Aorta (tissue), 5 donors: ENCODE measurements at regions not wholly inside any gene's neighbourhood (a gene's known extent, or its start where the extent isn't known, plus 50 kb on each side); places are given as distances from the start of the nearest gene placed in this dataset.

Experiments
- ATAC-seq: fragments of 200-7000 bp; cut with Tn5 transposase; one replicate; pipeline ENCODE4 v1.9.1; 2022; ENCODE audit warnings: moderate library complexity; ENCODE audit not compliant: low FRiP score
- DNase-seq, 2 donors: peaks; one replicate each; pipeline ENCODE4 v3.0.0-alpha.2; 2020
- H3K27ac ChIP-seq, 2 donors: one replicate each; pipeline ENCODE4 v1.5.1; 2013; ENCODE audit warnings: low read length in 2 of 2, mild to moderate bottlenecking in 2 of 2, moderate library complexity in 2 of 2, control low read depth in 1 of 2, inconsistent platforms in 1 of 2, low read depth in 1 of 2
- H3K27me3 ChIP-seq, 2 donors: one replicate each; pipeline ENCODE4 v1.6.1; 2013; ENCODE audit warnings: control low read depth in 1 of 2, low read length in 1 of 2, mild to moderate bottlenecking in 1 of 2, moderate library complexity in 1 of 2; ENCODE audit not compliant: insufficient read depth in 2 of 2, control insufficient read depth in 1 of 2
- H3K36me3 ChIP-seq, 2 donors: one replicate each; pipeline ENCODE4 v1.6.1; 2013; ENCODE audit warnings: control low read depth in 1 of 2, low read length in 1 of 2, mild to moderate bottlenecking in 1 of 2; ENCODE audit not compliant: insufficient read depth in 2 of 2, control insufficient read depth in 1 of 2
- H3K4me1 ChIP-seq, 2 donors: one replicate each; pipeline ENCODE4 v1.6.1; 2013; ENCODE audit warnings: low read length in 2 of 2, control low read depth in 1 of 2, mild to moderate bottlenecking in 1 of 2, moderate library complexity in 1 of 2; ENCODE audit not compliant: insufficient read depth in 2 of 2, control insufficient read depth in 1 of 2
- H3K4me3 ChIP-seq, 2 donors: one replicate each; pipeline ENCODE4 v1.5.1; 2013; ENCODE audit warnings: low read length in 2 of 2, control low read depth in 1 of 2, mild to moderate bottlenecking in 1 of 2
- H3K9me3 ChIP-seq: one replicate; pipeline ENCODE4 v1.6.1; 2013; ENCODE audit warnings: mild to moderate bottlenecking, low read length; ENCODE audit not compliant: control insufficient read depth
- WGBS, 2 donors: extraction: QIAGEN DNeasy Blood & Tissue Kit; methylation state at CpG; one replicate each; pipeline ENCODE4 v1.1.7; 2013; 5-methylcytosine and 5-hydroxymethylcytosine counted together
- intact Hi-C, 2 donors: fragments of 100-400 bp; cut with DNase I; formaldehyde crosslinking; loops; one replicate each; pipeline versions ENCODE4 v1.14.2 to v1.15.0; 2022
- donor health status: healthy with polysubstance abuse.
- donor health status: Bipolar disorder and iron deficiency.
- donor health status: DM: no; HTN: no; CAD: no.
- donor health status: DM: no; HTN: no; CAD: no.
- donor health status: DM: yes; HTN: yes; CAD: no.

GRCh38 chr10:129390147-129390546 lies 76.9 kb upstream of the MGMT start:
- no peaks in the 10 kb centered on the region for H3K9me3 ChIP-seq
- DNase-seq: no peak
- H3K27me3 ChIP-seq: no peaks in the 10 kb centered on the region
- intact Hi-C loops: no loop called here
- no peak overlapping the region for H3K27ac ChIP-seq
- H3K36me3 ChIP-seq: no peaks in the 10 kb centered on the region
- 91% methylated on average over 1 of the region's 1 CpG for WGBS, 2 donors
- no peaks in the 10 kb centered on the region for H3K4me1 ChIP-seq
- ATAC-seq: no peak
- no peak overlapping the region for H3K4me3 ChIP-seq

DNA sequence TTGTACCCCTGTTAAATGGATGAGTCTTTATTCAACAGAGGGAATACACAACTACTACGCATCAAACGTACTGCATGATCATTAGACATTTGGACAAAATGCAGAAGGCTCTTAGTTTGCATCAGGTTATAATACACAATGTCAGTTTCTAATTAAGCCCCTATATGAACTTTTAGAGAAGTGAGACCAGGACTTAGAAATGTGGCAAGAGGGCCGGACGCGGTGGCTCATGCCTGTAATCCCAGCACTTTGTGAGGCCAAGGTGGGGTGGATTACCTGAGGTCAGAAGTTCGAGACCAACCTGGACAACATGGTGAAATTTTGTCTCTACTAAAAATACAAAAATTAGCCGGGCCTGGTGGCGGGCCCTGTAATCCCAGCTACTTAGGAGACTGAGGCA lies 76.3 kb upstream of the MGMT start:
- no peak for DNase-seq
- Histone ChIP-seq H3K4me1 (no peaks in the 10 kb centered on the region), H3K27me3 (no peaks in the 10 kb centered on the region), H3K36me3 (no peaks in the 10 kb centered on the region), H3K27ac (no peak overlapping the region), H3K9me3 (no peaks in the 10 kb centered on the region), H3K4me3 (no peak overlapping the region)
- no peak for ATAC-seq
- intact Hi-C loops: no loop called here
- WGBS, 2 donors: 93 to 95% methylated on average over 8 of the region's 8 CpGs

DNA sequence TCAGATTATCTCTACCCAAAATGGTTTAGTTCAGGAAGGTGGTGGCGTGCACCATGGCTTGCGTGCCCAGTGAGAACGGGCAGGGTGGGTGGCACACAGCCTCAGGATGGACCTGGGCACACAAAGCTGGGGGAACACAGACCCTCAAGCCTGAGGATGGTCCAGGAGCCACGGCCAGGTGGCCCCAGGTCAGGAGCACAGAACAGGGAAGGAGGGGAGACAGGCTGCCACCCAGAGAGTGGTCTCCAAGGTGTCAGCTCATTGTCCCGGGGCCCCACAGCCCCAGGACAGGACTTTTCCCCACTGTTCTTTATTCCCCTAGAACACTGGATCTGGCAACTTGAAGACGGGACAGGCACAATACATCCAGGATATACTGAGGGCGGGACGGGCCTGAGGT lies 75.6 kb upstream of the MGMT start:
- intact Hi-C loops: no loop called here
- DNase-seq (no peak), ATAC-seq (no peak)
- Histone ChIP-seq H3K27me3 (no peaks in the 10 kb centered on the region), H3K4me1 (no peaks in the 10 kb centered on the region), H3K4me3 (no peak overlapping the region), H3K27ac (no peak overlapping the region), H3K9me3 (no peaks in the 10 kb centered on the region), H3K36me3 (no peaks in the 10 kb centered on the region)
- WGBS, 2 donors: 88 to 89% methylated on average over 8 of the region's 8 CpGs

GRCh38 chr10:129392855-129393254 lies 74.2 kb upstream of the MGMT start:
- no peak overlapping the region for H3K27ac ChIP-seq
- ATAC-seq: no peak
- intact Hi-C loops: no loop called here
- no peaks in the 10 kb centered on the region for H3K4me1 ChIP-seq
- WGBS, 2 donors: 52 to 56% methylated on average over 10 of the region's 10 CpGs
- no peaks in the 10 kb centered on the region for H3K27me3 ChIP-seq
- no peak overlapping the region for H3K4me3 ChIP-seq
- H3K36me3 ChIP-seq: no peaks in the 10 kb centered on the region
- H3K9me3 ChIP-seq: no peaks in the 10 kb centered on the region
- no peak for DNase-seq

DNA sequence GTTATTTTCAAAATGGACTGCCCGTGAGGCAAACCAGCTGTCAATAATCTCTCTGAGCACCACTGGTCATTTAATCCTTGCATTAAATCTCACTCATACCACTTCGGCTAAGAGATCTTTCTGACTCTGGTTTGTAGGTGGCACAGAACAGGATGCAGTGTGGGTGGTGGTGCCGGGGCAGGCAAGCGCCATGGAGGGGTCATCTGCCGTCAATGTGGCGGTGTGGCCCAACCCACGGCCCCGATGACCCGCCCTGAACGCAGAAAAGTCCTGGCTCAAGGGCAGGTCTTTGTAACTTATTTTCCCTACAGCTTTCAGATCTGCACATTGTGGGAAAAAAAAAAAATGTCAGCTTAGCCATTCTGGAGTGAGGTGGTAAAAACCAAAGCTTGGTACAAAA lies 73.2 kb upstream of the MGMT start:
- Histone ChIP-seq H3K36me3 (no peaks in the 10 kb centered on the region), H3K27ac (no peak overlapping the region), H3K4me3 (no peak overlapping the region), H3K27me3 (no peaks in the 10 kb centered on the region), H3K9me3 (no peaks in the 10 kb centered on the region), H3K4me1 (no peaks in the 10 kb centered on the region)
- WGBS, 2 donors: 76 to 77% methylated on average over 10 of the region's 10 CpGs
- DNase-seq (no peak), ATAC-seq (no peak)
- intact Hi-C loops: no loop called here

DNA sequence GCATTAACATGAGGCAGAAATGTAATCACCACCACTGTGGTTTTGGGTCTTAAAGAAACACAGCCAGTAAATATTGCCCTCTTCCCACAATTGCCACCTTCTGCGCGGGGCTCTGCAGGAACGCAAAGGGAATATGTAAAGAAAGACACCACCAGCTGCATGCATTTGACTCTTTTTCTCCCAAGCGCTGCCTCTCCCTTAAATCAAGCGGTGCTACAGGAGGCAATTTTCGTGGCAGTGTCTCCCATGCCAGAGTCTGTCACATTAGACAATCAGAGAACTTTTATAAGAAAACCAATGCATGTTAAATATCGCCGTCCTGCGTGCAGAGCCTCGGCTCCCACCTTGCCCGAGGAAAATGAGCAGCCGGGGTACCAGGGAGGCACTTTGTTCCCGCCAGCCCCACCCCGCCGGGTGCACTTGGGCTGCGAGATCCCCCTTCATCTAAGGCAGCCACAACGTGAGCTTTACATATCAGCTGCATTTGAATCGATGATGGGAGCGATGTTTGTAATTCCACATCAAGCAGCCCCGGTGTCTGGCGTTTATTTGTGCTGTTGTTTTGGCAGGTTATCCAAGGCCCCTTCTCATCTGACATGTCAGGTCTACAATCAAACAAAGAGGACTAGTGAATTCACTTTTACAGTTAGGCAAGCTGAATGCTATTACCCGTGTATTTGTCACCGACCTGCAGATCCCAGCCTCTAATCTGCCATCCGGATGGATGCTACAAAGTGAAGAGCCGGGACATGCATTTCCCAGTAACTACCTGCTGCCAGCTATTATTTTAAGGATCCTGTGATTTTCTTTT lies 72.3 kb upstream of the MGMT start:
- ATAC-seq (no peak), DNase-seq (no peak)
- no peaks in the 10 kb centered on the region for H3K36me3 ChIP-seq
- H3K27ac ChIP-seq: no peak overlapping the region
- intact Hi-C loops: no loop called here
- no peaks in the 10 kb centered on the region for H3K9me3 ChIP-seq
- H3K4me3 ChIP-seq: no peak overlapping the region
- WGBS, 2 donors: 40 to 58% methylated on average over 25 of the region's 25 CpGs
- H3K27me3 ChIP-seq: no peaks in the 10 kb centered on the region
- no peaks in the 10 kb centered on the region for H3K4me1 ChIP-seq

DNA sequence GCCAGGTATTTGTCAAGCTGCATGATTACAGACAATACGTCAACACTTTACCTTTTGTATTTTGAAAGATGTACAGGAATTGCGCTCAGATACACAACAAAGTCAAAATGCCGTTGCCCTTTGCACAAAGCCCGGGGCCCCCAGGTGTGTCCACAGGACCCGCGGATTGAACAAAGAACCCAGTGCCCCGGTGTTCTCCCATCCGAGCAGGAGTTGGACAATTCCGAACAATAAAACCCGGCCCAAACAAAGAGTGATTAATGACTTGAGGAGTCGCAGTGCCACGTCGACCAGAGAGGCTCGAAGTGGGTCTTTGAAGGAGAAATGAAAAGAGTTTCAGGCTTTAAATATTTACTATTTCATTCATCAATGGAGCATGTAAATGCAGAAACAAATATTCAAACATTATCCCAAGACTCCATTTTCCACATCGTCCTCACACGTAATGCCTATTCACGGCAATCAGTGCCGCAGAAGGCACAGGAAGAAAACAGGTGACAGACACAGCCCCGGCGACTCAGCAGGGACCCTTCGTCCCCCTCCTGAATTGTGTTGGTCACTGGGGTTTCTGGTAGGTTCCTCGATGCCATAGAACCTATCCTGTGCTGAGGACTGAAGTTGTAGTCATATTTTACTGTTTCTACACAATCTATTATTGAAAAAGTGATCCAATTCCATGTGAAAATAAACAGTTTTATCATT lies 70.9 kb upstream of the MGMT start:
- Histone ChIP-seq H3K9me3 (no peaks in the 10 kb centered on the region), H3K27ac (no peak overlapping the region), H3K4me3 (no peak overlapping the region), H3K36me3 (no peaks in the 10 kb centered on the region), H3K27me3 (no peaks in the 10 kb centered on the region), H3K4me1 (no peaks in the 10 kb centered on the region)
- 82 to 83% methylated on average over 22 of the region's 22 CpGs for WGBS, 2 donors
- DNase-seq (no peak), ATAC-seq (no peak)
- intact Hi-C loops: no loop called here

GRCh38 chr10:129397198-129397974 lies 69.7 kb upstream of the MGMT start:
- WGBS, 2 donors: 72 to 77% methylated on average over 16 of the region's 16 CpGs
- no peaks in the 10 kb centered on the region for H3K36me3 ChIP-seq
- H3K9me3 ChIP-seq: no peaks in the 10 kb centered on the region
- no peaks in the 10 kb centered on the region for H3K27me3 ChIP-seq
- DNase-seq: no peak
- ATAC-seq: no peak
- no peak overlapping the region for H3K4me3 ChIP-seq
- H3K4me1 ChIP-seq: no peaks in the 10 kb centered on the region
- no peak overlapping the region for H3K27ac ChIP-seq
- intact Hi-C loops: no loop called here
